ENCODE measurements at regions not wholly inside any gene's neighbourhood (a gene's known extent, or its start where the extent isn't known, plus 50 kb on each side); places are given as distances from the start of the nearest gene placed in this dataset.
"Not testable (repeated sequence)": the region's sequence is repeated elsewhere in the genome, so short reads cannot be mapped to it uniquely, and the experiment has no call there.

GRCh38 chr6:163744256-163744925 is 329.9 kb downstream of the QKI start:
- DNase-seq, result no peak

GRCh38 chr6:163743796-163744195 is 329.3 kb downstream of the QKI start:
- DNase-seq, result no peak

GRCh38 chr6:163741743-163742363 is 327.3 kb downstream of the QKI start:
- DNase-seq, result no peak

GRCh38 chr6:163741342-163741741 is 326.8 kb downstream of the QKI start:
- no peak for DNase-seq

GRCh38 chr6:163739966-163740365 is 325.4 kb downstream of the QKI start:
- DNase-seq, result no peak

GRCh38 chr6:163739408-163739725 is 324.8 kb downstream of the QKI start:
- no peak for DNase-seq

GRCh38 chr6:163738725-163739407 is 324.3 kb downstream of the QKI start:
- DNase-seq, result no peak

GRCh38 chr6:163738304-163738703 is 323.8 kb downstream of the QKI start:
- no peak for DNase-seq

- DNase-seq, result no peak
These were observed 320.6 kb downstream of the QKI start for GRCh38 chr6:163735076-163735475.

GRCh38 chr6:163733061-163733460 is 318.5 kb downstream of the QKI start:
- DNase-seq, result no peak

- no peak for DNase-seq
These were observed 318.0 kb downstream of the QKI start for GRCh38 chr6:163732479-163732878.

GRCh38 chr6:163732014-163732351 is 317.5 kb downstream of the QKI start:
- not testable (repeated sequence) for DNase-seq

GRCh38 chr6:163731215-163732013 is 316.9 kb downstream of the QKI start:
- peak; percentile 88 for DNase-seq

- DNase-seq, result no peak
These were observed 316.0 kb downstream of the QKI start for GRCh38 chr6:163730246-163731210.

- no peak for DNase-seq
These were observed 314.8 kb downstream of the QKI start for GRCh38 chr6:163729127-163729872.

- no peak for DNase-seq
These were observed 314.1 kb downstream of the QKI start for GRCh38 chr6:163728442-163729126.

GRCh38 chr6:163726037-163726695 is 311.6 kb downstream of the QKI start:
- no peak for DNase-seq

- DNase-seq, result no peak
These were observed 310.8 kb downstream of the QKI start for GRCh38 chr6:163725008-163725941.

- DNase-seq, result no peak
These were observed 309.7 kb downstream of the QKI start for GRCh38 chr6:163724196-163724595.
